CD4-positive, alpha-beta T cell treated with Interferon alpha-2 for 1 hour (primary cell): ENCODE measurements at regions not wholly inside any gene's neighbourhood (a gene's known extent, or its start where the extent isn't known, plus 50 kb on each side); places are given as distances from the start of the nearest gene placed in this dataset.
A peak's percentile ranks its signal among the peaks of the same experiment; 100 is the strongest.

Experiments used
- DNase-seq, 2 donors: peaks; one replicate each; pipeline ENCODE4 v3.0.0-alpha.2; 2020 to 2022

- DNase-seq = no peak
Observed at GRCh38 chr3:157573780-157574378, 70.7 kb upstream of the VEPH1 start.

GRCh38 chr3:157573281-157573680 is 70.1 kb upstream of the VEPH1 start:
- DNase-seq = no peak

GRCh38 chr3:157572559-157573270 is 69.5 kb upstream of the VEPH1 start:
- DNase-seq = peak in 1 of 2 donors; percentile 37

GRCh38 chr3:157566596-157566995 is 63.4 kb upstream of the VEPH1 start:
- no peak for DNase-seq

GRCh38 chr3:157559401-157559800 is 56.2 kb upstream of the VEPH1 start:
- DNase-seq = no peak
